ENCODE measurements at regions not wholly inside any gene's neighbourhood (a gene's known extent, or its start where the extent isn't known, plus 50 kb on each side); places are given as distances from the start of the nearest gene placed in this dataset.

DNA sequence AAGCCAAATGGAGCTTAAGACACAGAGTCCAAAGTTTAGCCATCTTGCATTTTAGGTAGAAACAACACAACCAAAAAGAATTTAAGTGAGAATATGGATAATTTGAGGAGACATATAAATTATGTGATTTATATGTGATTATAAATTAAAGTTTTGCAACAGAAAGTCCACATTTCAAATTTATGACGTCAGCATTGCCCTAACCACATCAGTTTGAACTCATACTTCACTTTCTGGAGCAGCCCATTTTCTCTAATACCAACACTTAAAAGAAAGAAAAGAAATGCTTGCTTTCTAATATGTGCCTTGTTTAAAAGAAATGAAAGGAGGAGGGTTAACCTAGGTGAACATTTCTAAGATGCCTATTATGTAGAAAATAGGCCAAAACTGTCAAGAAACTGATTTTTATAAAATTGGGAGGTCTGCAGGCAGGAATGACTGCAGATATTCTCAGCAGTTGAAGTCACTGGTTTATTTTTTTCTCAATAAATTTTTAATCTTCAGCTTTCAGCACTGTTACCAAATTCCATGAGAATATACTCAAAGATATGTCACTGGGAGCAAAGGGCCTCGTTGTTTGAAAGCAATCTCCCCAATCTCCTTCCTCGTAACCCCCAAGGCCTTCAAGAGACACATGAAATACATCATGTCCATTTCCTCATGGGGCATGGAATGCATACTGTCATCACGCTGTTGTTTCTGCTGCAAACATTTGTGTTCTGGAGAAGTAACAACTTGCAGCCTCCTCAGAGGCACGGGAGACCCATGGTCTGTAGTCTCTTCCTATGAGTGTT is 137.8 kb downstream of the SOD2 start:
- no peak for DNase-seq (ENCODE audit: extremely low read depth in 1 of 4, low spot score in 3 of 4)
- FAIRE-seq: no peak
- no peak overlapping the region for H3K4me2 ChIP-seq (ENCODE audit: insufficient read depth, low read length)
- no peak overlapping the region for H3K4me3 ChIP-seq
- in situ Hi-C loops (cut with MboI): no loop called here
- H2AFZ ChIP-seq (ENCODE audit: low read depth, low read length): no peak overlapping the region
- H3K27ac ChIP-seq (ENCODE audit: extremely low read depth, low read depth, low read length): no peak overlapping the region
- H3K79me2 ChIP-seq (ENCODE audit: control insufficient read depth, insufficient read depth, low read length): no peaks in the 10 kb centered on the region
- H3K9ac ChIP-seq (ENCODE audit: insufficient read depth in 1 of 2, low read depth in 2 of 2, low read length in 2 of 2): no peak overlapping the region
- no TSS peak for BruUV-seq (replicated peaks)
- TF ChIP-seq TAL1 (IDR thresholded peaks at IDR 0.05) (no peak), ARID2 (IDR thresholded peaks at IDR 0.05) (no peak), ZNF224 (CRISPR knock-in tag; IDR thresholded peaks at IDR 0.05) (no peak), GTF2F1 (IDR thresholded peaks at IDR 0.05; ENCODE audit: low read depth, low read length) (no peak), MCM7 (IDR thresholded peaks at IDR 0.05) (no peak), ZNF263 (CRISPR knock-in tag; IDR thresholded peaks at IDR 0.05; ENCODE audit: borderline replicate concordance) (no peak)
- TF ChIP-seq, protein P1, sequence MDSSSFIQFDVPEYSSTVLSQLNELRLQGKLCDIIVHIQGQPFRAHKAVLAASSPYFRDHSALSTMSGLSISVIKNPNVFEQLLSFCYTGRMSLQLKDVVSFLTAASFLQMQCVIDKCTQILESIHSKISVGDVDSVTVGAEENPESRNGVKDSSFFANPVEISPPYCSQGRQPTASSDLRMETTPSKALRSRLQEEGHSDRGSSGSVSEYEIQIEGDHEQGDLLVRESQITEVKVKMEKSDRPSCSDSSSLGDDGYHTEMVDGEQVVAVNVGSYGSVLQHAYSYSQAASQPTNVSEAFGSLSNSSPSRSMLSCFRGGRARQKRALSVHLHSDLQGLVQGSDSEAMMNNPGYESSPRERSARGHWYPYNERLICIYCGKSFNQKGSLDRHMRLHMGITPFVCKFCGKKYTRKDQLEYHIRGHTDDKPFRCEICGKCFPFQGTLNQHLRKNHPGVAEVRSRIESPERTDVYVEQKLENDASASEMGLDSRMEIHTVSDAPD (CRISPR knock-in tag; IDR thresholded peaks at IDR 0.05): no peak
- TF ChIP-seq, protein P2, sequence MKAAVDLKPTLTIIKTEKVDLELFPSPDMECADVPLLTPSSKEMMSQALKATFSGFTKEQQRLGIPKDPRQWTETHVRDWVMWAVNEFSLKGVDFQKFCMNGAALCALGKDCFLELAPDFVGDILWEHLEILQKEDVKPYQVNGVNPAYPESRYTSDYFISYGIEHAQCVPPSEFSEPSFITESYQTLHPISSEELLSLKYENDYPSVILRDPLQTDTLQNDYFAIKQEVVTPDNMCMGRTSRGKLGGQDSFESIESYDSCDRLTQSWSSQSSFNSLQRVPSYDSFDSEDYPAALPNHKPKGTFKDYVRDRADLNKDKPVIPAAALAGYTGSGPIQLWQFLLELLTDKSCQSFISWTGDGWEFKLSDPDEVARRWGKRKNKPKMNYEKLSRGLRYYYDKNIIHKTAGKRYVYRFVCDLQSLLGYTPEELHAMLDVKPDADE (conservative IDR thresholded peaks at IDR 0.05; ENCODE audit: control insufficient read depth, low read depth, low read length): no peak
- intact Hi-C loops (cut with micrococcal nuclease): no loop called here
- no peaks in the 10 kb centered on the region for H3K9me3 ChIP-seq (replicated peaks; ENCODE audit: control insufficient read depth, insufficient read depth, low read depth, low read length)
- peaks cover 0 to 13% of the 10 kb centered on the region in 2 experiments; a peak in 3 of 5 replicates for H3K27me3 ChIP-seq (ENCODE audit: control insufficient read depth in 2 of 2, insufficient read depth in 2 of 2, low read length in 2 of 2)
- WGBS (ENCODE audit: insufficient coverage, low coverage, missing lambda C conversion rate): 1% methylated on average over 5 of the region's 5 CpGs
- CTCF ChIA-PET (ENCODE audit: low intra/inter-chr PET ratio): no interaction called here
- H4K20me1 ChIP-seq (replicated peaks; ENCODE audit: control insufficient read depth, insufficient read depth, low read length): no peaks in the 10 kb centered on the region
- H3K36me3 ChIP-seq (ENCODE audit: control insufficient read depth, insufficient read depth, low read length): no peaks in the 10 kb centered on the region
- H3K4me1 ChIP-seq (replicated peaks in 1 of 2; ENCODE audit: control insufficient read depth in 2 of 2, insufficient read depth in 2 of 2, low read length in 2 of 2): no peaks in the 10 kb centered on the region
- POLR2A ChIA-PET: interaction anchor here (1.0 kb wide), 1 partner anchor 10 kb away, joined by 4 read pairs; no protein-coding TSS in a partner anchor
- no peaks in the 10 kb centered on the region for H3K9me1 ChIP-seq (ENCODE audit: control insufficient read depth, insufficient read depth, low read length)
- no peak for ATAC-seq

Measured in K562 (cell line).